Endometrium (tissue), 2 donors: ENCODE measurements at regions not wholly inside any gene's neighbourhood (a gene's known extent, or its start where the extent isn't known, plus 50 kb on each side); places are given as distances from the start of the nearest gene placed in this dataset.

Experiments used
- FAIRE-seq: peaks from 2 replicates; lab custom pipeline; 2012; peaks lifted over from hg19 to GRCh38; lab: Jason Lieb, UNC
- donor health status: control.
- donor health status: control.

DNA sequence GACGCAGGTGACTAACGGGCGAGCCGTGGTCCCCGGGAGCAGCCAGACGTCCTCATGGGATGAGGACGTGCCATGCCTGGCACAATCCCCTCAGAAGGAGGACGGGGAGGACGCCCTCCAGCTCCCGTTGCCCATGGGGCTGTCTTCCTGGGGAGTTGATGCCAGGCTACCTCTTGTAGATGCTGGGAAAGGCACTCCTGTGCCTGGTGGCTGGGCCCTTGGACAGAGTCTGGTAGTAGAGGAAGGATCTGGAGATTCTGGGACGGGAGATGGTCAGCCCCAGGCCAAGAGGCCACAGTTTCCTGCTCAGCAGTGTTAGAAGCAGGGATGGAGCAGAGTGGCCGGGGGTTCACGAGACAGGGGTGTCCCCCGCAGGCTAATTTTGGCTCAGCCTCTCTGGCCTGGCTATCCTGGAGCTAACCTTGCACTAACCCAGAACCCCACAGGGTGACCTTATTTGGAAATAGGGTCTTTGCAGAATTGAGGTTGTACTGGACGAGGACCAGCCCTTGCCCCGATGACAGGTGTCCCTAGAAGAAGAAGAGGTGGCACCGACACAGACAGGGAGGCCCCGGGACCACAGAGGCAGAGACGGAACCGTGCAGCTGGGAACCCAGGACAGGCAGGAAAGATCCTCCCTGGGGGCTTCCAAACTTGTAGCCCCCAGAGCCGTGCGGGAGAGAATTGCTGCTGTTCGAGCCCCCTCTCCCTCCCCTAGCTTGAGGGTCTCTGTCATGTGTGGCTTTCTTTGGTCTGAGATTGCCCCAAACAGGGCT is 50.1 kb upstream of the ADRA2C start:
- no peak for FAIRE-seq

DNA sequence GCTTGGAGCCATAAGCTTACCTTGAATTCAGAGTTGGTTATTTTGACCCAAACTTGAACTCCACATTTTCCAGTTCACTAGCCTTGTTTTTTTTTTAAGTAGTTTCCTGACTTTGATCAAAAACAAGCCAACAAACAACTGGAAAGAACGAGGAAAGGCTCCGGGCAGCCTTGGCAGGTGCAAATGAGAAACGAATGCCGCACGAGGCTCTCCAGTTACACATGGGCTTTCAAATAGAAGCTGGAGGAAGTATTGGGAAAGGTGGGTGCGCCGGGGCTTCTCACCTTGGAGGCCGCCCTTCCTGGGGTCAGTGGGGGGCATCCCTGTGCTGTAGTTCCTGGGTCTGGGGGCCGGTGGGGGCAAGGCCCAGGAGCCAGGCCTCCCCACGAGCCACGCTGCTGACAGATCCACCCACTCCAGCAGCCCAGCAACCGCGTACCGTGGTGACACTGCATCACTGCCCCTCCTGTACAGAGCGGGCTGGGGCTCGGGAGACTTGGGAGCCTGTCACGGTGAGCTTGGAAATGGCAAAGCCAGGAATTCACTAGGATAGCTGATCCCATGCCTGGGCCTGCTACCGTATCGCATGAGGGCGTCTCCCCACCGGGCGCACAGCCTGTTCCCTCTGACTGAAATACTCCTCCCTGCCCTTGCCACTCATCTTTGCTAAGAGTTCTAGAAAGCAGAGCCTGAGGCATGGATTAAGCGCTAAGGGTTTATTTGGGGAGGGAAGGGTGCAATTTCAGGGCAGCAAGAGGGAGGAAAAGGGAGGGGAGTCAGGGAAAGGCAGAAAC is 50.9 kb upstream of the ADRA2C start:
- peak; percentile 23 for FAIRE-seq

DNA sequence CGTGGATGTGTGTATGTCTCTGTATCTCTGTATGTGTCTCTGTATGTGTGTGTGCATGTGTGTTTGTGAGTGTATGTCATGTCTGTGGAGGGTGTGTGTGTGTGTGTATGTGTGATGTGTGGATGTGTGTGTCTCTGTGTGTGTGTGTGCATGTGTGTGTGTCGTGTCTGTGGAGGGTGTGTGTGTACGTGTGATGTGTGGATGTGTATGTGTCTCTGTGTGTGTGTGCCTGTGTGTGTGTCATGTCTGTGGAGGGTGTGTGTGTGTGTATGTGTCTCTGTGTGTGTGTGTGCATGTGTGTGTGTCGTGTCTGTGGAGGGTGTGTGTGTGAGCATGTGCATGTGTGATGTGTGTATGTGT is 51.6 kb upstream of the ADRA2C start:
- no peak for FAIRE-seq

DNA sequence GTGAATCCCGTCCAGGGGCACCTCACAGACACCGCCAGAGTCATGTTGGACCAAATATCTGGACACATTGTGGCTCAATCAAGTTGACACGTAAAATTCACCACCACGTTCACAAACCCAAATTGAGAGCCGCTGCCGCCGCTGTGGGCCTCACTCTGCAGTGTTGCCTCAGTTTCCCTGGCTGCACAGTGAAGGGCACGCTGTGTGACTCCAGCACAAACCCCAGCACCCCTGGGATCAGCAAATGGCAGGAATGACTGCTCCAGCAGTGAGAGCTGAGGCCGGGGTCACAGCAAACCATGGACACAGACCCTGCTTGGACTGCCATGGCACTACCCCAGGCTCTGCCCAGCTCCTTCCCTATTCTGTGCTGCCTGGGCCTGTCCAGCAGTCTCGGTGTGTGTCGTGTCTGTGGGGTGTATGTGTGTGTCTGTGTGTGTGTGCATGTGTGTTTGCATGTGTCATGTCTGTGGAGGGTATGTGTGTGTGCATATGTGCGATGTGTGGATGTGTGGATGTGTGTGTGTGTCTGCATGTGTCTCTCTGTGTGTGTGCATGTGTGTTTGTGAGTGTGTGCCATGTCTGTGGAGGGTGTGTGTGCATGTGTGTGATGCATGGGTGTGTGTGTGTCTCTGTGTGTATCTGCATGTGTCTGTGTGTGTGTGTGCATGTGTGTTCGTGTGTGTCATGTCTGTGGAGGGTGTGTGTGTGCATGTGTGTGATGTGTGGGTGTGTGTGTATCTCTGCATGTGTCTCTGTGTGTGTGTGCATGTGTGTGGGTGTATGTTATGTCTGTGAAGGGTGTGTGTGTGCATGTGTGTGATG is 52.2 kb upstream of the ADRA2C start:
- no peak for FAIRE-seq

DNA sequence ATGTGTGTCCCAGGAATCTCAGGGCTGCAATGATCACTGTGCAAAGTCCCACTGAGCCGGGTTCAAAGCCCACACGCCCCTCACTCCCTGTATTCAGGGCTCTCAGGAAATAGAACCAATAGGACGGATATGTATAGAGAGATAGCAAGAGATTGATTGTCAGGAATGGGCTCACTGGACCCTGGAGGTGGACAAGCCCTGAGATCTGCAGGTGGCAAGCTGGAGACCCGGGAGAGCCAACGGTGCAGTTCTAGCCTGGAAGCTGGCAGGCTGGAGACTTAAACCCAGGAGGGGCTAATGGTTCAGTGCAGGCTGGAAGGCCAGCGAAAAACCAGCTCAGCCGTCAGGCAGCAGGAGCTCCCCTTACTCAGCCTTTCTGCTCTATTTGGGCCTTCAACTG is 52.8 kb upstream of the ADRA2C start:
- no peak for FAIRE-seq

DNA sequence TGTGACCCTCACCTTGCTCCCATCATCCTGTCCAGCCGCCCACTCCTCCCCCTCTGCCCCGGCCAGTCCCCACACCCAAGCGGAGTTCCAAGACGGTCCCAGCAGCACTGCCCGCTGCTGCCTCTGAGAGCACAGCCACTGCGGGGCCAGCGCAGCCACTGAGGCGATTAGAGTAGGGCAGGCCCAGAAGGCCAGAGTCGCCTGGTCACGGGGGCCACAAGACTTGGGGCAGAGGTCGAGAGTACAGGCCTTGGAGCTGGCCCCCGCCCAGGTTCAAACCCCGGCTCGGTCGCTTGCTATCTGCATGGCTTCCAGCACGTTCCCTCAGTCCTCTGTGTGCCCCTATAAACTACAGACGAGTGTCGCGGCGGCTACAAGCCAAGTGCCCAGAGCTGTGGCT is 53.2 kb upstream of the ADRA2C start:
- no peak for FAIRE-seq

DNA sequence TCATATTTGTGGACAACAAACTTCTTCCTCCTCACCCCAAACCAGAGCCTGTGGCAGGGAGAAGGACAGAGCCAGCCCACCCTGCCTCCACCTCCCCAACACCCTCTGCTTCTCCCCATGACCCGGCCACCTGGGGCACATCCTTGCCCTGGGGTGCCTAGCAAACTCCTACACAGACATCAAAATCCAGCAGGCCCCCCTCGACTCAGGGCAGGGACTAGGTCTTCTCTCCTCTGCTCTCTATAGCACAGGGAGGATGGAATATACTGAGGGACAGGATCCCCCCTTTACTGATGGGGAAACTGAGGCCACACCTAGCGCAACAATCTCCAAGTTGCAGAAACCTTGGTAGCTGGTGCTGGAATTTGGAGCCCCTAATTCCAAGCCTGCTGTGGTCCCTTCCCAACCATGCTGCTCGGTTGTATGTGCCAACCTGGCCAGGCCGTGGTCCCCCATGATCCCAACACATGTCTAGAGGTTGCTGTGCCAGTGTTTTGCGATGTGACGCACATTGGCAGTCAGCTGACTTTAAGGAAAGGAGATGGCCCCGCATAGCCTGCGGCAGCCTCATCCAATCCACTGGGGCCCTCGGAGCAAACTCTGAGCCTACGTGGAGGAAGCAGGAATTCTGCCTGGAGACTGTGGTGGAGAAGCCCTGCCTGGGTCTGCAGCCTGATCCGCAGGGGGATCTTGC is 53.9 kb upstream of the ADRA2C start:
- no peak for FAIRE-seq

DNA sequence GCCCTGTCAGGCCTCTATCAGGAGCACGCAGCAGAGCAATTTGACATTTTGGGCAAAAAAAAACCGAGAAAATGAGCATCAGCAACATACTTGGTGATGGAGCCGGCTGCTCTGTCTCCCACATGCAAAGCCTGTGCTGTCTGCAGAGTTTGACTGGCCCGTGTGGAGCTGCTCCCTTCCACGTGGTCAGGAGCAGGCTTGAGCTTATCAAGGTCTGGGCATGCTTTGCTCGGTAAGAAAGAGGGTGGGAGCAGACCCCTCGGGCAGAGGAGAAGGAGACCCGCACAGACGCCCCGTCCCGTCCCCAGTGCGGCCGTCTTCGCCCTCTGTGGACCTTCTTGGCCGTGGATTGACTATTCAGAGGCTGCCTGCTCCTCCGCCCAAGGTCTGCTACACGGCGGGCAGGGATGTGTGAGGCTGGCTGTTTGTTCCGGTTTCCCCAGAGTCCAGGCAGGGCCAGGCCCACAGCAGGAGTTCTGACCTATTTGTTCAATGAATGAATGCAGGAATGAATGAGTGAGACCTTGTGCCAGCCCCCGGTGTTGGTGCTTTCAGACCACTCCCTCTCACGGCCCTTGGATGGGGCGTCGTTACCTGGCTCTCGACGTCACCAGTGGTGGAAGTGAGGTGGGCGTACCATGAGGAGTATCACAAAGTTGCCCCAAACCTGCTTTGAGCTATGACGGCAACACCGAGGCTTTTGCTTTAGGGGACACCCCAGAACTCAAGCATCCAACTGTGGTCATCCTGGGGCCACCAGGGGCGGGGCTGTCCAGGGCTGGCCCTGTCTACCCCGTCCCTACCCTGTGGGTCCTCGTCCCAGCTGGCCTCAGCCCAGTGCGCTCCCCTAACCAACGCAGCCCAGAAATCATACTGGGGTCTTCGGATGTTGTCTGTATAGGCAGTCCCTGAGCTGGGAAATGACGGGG is 54.7 kb upstream of the ADRA2C start:
- FAIRE-seq = no peak

DNA sequence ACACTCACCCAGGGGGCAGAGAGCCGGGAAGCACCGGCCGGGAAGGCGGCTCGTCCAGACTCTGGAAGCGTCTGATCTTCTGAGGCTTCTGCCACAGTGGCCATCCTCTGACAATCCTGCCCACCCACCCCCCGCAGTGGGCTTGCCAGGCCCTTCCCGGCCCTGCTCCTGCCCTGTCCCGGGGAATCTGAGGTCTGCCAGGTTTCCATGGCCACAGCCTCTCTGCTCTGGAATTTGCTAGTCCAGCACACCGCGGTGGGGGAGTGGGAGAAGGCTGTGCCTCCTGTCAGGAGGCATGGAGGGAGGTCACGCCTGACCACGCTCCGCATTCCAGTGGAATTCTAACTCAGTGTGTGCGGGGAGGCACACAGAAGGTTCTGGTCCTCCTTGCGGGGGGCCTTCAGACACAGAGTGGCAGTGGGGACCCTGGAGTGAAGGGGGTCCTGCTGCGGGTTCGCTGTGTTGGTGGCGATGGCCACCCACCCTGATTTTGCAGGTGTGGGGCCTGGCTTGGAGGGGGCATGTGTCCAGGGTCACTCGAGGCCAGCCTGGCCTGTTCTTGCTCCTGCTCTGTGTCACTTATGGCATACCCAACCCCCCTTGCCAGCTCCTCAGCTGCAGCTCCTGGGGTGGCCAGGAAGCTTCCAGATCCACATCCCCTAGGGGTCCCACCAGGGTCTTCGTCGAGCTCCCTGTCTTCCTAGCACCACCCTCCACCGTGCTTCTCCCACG is 55.6 kb upstream of the ADRA2C start:
- FAIRE-seq = no peak

DNA sequence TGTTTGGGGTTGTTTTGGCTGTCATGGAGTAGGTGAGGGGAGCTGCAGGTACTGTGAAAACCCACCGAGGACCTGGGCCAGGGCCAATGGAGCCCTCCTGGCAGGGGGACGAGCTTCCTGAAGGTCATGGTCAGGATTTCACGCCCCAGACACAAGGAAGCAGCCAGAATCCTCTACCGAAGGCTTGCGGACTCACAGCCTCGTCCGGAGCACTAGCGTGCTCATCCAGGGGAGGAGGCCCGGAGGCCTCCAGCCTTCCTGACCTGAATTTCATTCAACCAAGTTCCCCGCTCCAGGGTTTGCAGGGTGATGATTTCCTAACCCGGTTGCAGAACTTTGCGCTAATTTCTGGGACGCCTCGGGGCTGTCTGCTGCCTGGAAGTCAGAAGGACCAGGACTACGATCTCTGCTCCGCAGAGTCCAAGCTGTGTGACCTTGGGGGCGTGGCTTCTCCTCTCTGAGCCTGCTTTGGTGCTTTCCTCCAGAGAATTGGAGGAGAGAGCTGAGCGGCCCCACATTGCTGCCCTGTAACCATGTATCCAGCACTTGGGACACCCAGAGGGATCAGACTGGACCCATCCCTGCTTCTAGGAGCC is 56.2 kb upstream of the ADRA2C start:
- no peak for FAIRE-seq

DNA sequence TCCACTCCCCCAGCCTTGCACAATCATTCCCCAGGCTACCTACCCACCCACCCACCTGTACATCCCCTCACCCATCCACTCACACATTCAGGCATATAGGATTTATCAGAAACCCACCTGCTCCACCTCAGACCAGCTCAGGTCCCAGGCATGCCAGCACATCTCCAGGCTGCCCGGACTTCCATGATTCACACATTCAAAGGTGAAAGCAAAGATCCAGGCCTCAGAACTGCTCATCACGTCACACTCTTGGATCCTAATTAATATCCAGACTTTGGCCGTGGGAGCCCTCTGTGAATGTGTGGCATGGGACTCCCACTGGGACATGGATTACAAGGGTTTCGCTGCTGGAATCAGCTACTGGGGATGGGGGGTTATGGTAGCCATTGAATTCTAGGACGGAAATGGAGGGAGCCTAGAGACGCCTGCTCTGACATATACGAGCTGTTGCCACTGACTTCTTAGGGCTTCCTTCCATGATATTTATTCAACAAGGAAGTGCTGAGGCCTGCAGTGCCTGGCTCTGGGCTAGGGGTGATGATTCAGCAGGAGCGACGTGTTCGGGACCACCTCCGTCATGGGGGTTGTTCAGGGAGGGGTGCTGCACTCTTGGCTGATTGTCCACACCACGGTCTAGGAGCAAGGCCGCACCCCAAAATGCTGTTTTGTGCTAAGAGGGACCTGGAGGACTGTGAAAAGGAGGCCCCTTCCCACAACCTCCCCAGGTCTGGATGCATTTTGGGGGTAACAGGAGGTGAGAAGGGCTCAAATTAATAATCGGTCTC is 56.9 kb upstream of the ADRA2C start:
- no peak for FAIRE-seq

DNA sequence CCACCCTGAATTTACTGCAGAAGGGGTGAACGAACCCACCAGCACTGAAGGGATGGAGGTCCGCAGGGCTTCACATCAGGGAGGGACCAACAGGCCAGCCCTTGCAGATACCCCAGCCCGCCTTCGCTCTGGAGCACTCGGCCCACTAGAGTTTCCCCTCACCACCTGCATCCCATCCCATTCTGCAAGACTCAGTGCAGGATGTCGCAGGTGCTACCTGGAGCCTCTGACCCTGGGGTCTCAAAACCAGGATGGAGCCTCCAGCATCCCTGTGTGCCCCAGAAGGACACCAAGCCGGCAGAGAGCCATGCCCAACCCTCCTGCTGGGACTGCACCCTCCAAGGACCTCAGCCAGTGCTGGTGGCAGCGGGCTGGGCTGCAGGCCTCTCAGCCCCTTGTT is 57.6 kb upstream of the ADRA2C start:
- no peak for FAIRE-seq

DNA sequence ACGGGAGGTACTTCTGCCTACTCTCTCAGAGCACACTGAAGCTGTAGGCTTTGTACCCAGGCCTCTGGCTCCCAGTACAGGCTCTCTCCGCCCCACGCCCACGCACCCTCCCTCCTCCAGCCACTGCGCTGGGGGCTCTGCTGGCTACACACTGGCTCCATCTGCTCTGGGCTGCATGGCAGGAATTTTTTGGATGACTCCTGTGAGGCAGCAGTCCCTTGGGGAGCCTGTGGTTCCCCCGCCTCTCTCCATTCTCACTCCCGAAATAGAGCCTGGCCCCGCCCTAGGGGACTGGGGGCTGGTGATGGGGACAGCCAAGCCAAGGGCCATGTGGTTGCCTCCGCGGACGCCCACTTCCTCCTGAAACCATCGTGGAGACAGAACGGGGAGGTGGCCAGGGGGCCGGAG is 58.1 kb upstream of the ADRA2C start:
- FAIRE-seq = peak; percentile 81

DNA sequence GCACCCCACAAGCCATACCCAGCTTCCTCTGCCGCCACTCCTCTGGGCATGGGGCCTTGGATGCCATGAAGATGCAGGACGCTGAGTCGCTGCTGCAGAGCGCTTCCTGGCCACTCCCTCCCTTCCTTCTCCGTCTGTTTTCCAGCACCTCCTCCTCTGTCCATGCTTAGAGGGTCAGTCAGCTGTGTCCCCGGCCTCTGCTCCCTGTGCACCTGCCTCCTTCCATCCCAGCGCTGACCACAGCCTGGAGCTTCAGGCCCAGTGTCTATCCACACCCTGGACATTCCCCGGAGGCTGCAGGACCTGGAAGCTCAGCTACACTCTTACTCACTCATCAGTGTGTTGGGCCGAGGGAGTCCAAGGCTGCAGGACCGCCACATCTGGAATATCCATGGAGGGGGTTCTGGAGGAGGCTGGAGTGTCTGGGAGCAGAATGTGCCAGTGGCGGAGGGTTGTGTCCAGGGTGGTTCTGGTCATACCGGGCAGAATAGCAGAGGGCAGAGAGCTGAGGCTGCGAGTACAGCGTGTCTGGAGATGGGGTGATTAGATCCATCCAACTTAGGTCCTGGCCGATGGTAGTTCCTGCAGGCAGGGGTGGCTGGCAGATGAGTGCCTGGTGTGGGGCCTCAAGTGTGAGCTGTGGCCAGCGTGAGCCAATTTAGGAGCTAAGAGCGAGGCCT is 58.6 kb upstream of the ADRA2C start:
- FAIRE-seq = no peak

DNA sequence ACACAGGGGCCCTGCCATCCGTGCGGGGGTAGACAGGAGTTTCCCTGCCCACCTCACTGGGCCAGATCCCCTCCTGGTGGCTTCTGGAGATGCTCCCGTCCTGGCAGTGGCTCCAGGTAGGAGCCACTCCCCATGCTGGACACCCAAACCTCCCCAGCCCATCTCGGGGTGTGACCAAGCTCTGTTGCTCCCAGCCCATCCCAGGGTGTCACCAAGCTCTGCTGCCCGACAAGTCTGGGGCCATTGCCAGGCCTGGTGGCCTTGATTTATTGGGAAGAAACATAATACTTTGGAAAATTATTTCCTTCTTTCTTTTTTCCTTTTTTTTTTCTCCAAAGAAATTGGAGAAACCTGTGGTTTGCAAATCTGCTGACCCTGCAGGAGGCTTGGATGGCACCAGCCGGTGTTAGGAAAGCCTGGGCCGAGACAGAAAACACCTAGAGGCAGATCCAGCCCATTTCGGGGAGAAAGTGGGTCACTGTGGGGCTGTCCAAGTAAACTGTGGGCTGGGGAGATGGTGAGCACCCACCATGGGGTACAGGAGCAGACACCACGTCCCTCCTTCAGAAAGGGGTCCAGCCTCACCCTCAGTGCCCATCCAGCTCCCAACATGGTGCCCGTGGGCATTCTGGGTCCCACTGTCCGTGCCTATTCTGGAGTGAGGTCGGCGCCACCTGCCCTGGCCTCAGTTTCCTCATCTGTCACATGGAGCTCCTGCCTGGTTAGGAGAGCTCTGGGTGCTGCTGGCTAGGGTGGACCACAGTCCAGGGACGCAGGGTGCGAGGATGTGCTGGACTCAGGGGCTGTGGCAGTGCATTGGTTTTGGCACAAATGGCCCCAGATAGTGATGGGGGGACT is 59.4 kb upstream of the ADRA2C start:
- no peak for FAIRE-seq

DNA sequence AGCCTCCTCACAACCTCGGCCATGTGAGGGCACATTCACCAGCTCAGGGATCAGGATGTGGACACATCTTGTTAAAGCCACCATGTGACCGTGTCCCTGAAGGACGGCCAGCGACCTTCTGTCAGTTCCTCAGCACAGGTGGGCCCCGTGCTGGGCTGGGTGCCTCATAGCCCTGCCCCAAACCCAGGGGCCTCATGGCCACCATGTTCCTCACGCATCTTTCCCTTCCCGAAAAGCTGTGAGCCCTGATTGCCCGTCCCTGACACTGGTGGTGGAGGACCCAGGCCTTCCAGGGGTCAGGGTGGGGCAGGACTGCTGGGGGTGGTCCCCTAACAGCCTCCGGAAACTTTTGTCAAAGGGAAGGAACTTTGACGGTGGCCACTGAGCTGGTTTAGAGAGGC is 60.1 kb upstream of the ADRA2C start:
- no peak for FAIRE-seq

DNA sequence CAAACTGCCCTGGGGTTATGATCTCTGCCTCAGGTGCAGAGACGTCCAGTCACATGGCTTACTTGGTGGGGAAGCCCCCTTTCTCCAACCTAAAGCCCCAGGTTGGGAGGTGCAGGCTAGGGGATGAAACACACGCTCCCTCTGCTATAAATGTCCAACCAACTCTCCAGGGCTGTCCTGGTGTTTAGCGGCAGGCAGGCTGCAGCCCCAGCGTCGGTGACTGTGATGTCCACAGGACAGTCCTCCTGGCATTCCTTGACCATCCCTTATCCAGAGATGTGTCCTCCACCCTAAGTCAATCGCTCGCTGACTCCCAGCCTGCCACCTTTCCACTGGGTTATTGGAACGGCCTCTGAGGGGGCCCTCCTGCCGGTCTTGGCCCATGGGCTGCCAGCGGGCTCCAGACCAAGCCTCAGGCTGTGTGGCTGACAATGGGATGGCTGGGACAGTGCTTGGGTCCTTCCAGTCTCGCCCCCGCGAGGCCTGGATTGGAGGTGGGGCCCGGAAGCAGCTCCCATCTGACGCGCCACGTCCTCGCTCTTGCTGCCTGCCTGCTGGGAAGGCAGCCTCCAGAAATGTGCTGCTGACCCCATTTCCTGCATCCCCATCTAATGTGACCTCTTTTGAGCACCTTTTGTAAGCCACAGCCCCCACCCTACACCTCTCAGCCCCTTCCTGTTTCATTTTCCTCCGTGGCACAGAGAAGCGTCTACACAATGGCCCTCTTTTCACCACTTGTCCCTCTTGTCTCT is 60.8 kb upstream of the ADRA2C start:
- FAIRE-seq = no peak
